Trophoblast cell (in vitro differentiated cells and primary cell): ENCODE measurements at regions not wholly inside any gene's neighbourhood (a gene's known extent, or its start where the extent isn't known, plus 50 kb on each side); places are given as distances from the start of the nearest gene placed in this dataset.

Experiments
- DNase-seq, 2 donors: peaks; one replicate each; pipeline ENCODE4 v3.0.0-alpha.2; 2016
- H2AFZ ChIP-seq: 2 replicates; pipeline ENCODE4 v1.6.1; 2013; ENCODE audit warnings: low read length, moderate library complexity, mild to moderate bottlenecking; ENCODE audit not compliant: insufficient read depth, poor library complexity
- H2AK5ac ChIP-seq: 2 replicates; pipeline ENCODE4 v1.6.1; 2013; ENCODE audit warnings: mild to moderate bottlenecking, low read length
- H2BK120ac ChIP-seq: 2 replicates; pipeline ENCODE4 v1.6.1; 2013; ENCODE audit warnings: low read length, mild to moderate bottlenecking, moderate library complexity; ENCODE audit not compliant: insufficient read depth, poor library complexity
- H2BK12ac ChIP-seq: 2 replicates; pipeline ENCODE4 v1.6.1; 2013; ENCODE audit warnings: mild to moderate bottlenecking, low read length, moderate library complexity
- H2BK5ac ChIP-seq: 2 replicates; pipeline ENCODE4 v1.6.1; 2013; ENCODE audit warnings: low read length, low read depth, moderate library complexity, mild to moderate bottlenecking; ENCODE audit not compliant: poor library complexity
- H3K14ac ChIP-seq: 2 replicates; pipeline ENCODE4 v1.6.1; 2013; ENCODE audit warnings: mild to moderate bottlenecking, low read length
- H3K18ac ChIP-seq: 2 replicates; pipeline ENCODE4 v1.6.1; 2013; ENCODE audit warnings: mild to moderate bottlenecking, low read length
- H3K23ac ChIP-seq: 2 replicates; pipeline ENCODE4 v1.6.1; 2013; ENCODE audit warnings: low read length
- H3K27ac ChIP-seq: 2 replicates; pipeline ENCODE4 v1.5.1; 2013; ENCODE audit warnings: low read depth, mild to moderate bottlenecking, inconsistent platforms, low read length, moderate library complexity
- H3K27me3 ChIP-seq: 2 replicates; pipeline ENCODE4 v1.6.1; 2013; ENCODE audit warnings: inconsistent platforms, mild to moderate bottlenecking, low read length, moderate library complexity; ENCODE audit not compliant: insufficient read depth
- H3K36me3 ChIP-seq, 2 experiments: 1 replicate in 1 of 2; 2 replicates in 1 of 2; pipeline ENCODE4 v1.6.1; 2013; ENCODE audit warnings: low read length in 2 of 2, mild to moderate bottlenecking in 2 of 2, moderate library complexity in 1 of 2; ENCODE audit not compliant: insufficient read depth in 2 of 2, control insufficient read depth in 1 of 2
- H3K4ac ChIP-seq: 2 replicates; pipeline ENCODE4 v1.6.1; 2013; ENCODE audit warnings: low read depth, mild to moderate bottlenecking, low read length, moderate library complexity
- H3K4me1 ChIP-seq, 2 experiments: 1 replicate in 1 of 2; 2 replicates in 1 of 2; pipeline ENCODE4 v1.6.1; 2013; ENCODE audit warnings: low read length in 2 of 2, mild to moderate bottlenecking in 2 of 2, moderate library complexity in 1 of 2; ENCODE audit not compliant: insufficient read depth in 2 of 2, control insufficient read depth in 1 of 2
- H3K4me2 ChIP-seq: 2 replicates; pipeline ENCODE4 v1.6.1; 2013; ENCODE audit warnings: inconsistent platforms, mild to moderate bottlenecking, low read length, moderate library complexity
- H3K4me3 ChIP-seq: 2 replicates; pipeline ENCODE4 v1.5.1; 2013; ENCODE audit warnings: mild to moderate bottlenecking, low read depth, low read length, inconsistent platforms
- H3K79me1 ChIP-seq: one replicate; pipeline ENCODE4 v1.6.1; 2013; ENCODE audit warnings: low read length
- H3K79me2 ChIP-seq: 2 replicates; pipeline ENCODE4 v1.6.1; 2013; ENCODE audit warnings: low read length, mild to moderate bottlenecking; ENCODE audit not compliant: control insufficient read depth, insufficient read depth, poor library complexity
- H3K9ac ChIP-seq: 2 replicates; pipeline ENCODE4 v1.6.1; 2013; ENCODE audit warnings: mild to moderate bottlenecking, low read length
- H3K9me3 ChIP-seq: 2 replicates; pipeline ENCODE4 v1.6.1; 2013; ENCODE audit warnings: low read depth, mild to moderate bottlenecking, control low read depth, inconsistent platforms, low read length; ENCODE audit not compliant: insufficient read depth
- H4K12ac ChIP-seq: 2 replicates; pipeline ENCODE4 v1.6.1; 2013; ENCODE audit warnings: low read depth, mild to moderate bottlenecking, low read length, moderate library complexity
- H4K8ac ChIP-seq: 2 replicates; pipeline ENCODE4 v1.6.1; 2013; ENCODE audit warnings: low read depth, mild to moderate bottlenecking, low read length, moderate library complexity
- H4K91ac ChIP-seq: one replicate; pipeline ENCODE4 v1.6.1; 2013; ENCODE audit warnings: low read depth, mild to moderate bottlenecking, low read length, moderate library complexity
- WGBS: extraction: QIAGEN DNeasy Blood & Tissue Kit; methylation state at CpG from one replicate; pipeline ENCODE4 v1.1.7; 2013; ENCODE audit warnings: missing lambda C conversion rate; ENCODE audit not compliant: insufficient read length, insufficient coverage; ENCODE audit errors: extremely low coverage; 5-methylcytosine and 5-hydroxymethylcytosine counted together

DNA sequence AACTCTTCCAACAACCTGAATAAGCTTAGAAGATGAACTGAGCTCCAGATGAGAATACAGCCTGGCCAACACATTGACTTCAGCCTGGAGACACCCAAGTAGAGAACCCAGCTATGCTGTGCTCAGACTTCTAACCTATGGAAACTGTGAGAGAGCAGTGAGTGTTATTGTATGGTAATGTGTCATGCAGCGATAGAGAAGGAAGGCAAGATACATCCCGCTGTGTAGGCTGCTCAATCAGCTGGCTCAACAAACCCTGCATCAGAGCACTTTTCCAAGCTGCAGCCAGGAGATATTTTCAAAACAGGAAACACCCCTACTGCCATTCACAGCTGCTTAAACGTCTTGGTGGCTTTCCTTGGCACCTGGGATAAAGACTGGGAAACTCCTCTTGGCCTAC lies 321.3 kb downstream of the SIPA1L2 start:
- Histone ChIP-seq H4K8ac (no peak overlapping the region), H3K4me3 (no peak overlapping the region), H3K4ac (no peak overlapping the region), H2AFZ (no peak overlapping the region), H3K9ac (no peak overlapping the region), H3K4me2 (no peak overlapping the region), H3K36me3 (no peaks in the 10 kb centered on the region), H3K18ac (no peak overlapping the region), H4K91ac (no peak overlapping the region), H3K9me3 (peaks cover 2% of the 10 kb centered on the region), H4K12ac (no peak overlapping the region), H2AK5ac (no peak overlapping the region), H3K23ac (no peak overlapping the region), H3K79me1 (no peaks in the 10 kb centered on the region), H2BK12ac (no peak overlapping the region), H3K14ac (no peak overlapping the region), H3K4me1 (no peaks in the 10 kb centered on the region), H2BK5ac (no peak overlapping the region), H3K79me2 (no peaks in the 10 kb centered on the region), H3K27me3 (no peaks in the 10 kb centered on the region), H3K27ac (no peak overlapping the region), H2BK120ac (no peak overlapping the region)
- no peak for DNase-seq
- WGBS: no CpG with 5 or more reads among the region's 3 CpGs

DNA sequence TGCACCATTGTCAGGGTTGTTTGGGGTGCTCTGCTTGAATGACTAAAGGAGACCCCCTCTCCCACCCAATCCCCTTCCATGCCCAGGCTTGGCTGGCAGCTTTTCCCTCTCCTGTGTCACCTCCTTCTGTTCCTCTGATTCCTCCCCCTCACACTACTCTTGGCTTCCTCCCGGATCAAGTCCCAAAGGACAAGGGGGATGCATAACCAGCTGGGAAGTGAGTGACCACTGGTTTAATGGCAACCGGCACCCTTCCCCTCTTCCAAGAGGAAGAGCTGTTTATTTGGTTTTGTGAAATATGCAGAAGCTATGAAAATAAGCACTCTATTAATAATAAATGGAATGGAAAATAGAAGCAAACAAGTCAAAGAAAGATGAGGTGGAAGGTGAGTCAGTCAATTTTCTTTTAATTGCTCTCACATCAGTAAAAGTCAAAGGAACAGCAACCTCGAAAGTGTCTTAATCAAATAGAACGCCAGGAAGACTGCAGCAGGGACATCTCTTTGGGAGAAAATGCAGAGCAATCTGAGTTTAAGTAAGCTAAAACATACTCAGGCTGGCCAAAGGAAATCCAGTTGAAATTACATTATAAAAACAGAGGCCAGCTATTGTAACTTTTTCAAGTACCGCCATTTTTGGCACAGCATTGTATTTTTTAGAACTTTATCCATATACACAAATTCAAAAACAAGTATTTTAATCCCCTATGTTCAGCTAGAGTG lies 322.5 kb downstream of the SIPA1L2 start:
- no CpG with 5 or more reads among the region's 5 CpGs for WGBS
- Histone ChIP-seq H3K27ac (no peak overlapping the region), H2BK5ac (no peak overlapping the region)

DNA sequence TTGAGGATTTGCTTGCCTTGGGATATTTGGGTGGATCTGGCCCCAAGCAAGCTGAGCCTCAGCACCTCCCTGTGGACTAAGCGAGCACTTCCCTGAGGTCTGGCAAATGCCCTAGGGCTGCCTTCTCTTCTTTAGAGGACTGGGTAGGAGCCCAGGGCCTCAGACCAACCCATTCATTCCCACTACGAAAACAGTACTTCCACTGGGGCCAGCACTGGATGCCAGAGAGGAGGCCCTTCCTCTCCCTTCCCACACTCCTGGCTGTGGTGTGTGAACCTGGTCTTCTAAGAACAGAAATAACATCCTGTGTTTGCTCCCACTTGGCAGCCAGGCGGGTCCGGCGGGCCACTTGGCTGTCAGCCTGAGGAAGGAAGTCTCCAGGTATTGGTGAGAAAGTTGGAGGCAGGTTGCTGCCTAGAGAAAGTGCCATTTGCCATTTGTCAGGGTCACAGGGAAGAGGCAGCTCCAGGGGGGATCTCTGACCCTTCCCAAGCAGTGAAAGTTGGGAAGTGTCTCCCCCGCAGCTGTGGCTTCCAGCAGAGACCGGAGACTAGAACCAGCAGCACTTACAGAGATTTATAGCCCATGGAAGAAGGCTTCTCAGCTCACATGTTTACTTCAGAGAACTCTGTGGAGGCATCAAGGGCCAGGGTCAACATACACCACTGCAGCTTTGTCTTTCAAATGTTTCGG lies 323.5 kb downstream of the SIPA1L2 start:
- Histone ChIP-seq H2BK12ac (no peak overlapping the region), H4K12ac (no peak overlapping the region), H2BK5ac (no peak overlapping the region), H3K4me3 (no peak overlapping the region), H3K4ac (no peak overlapping the region), H3K9ac (no peak overlapping the region), H3K18ac (no peak overlapping the region), H3K27ac (no peak overlapping the region), H3K4me2 (no peak overlapping the region), H2AK5ac (no peak overlapping the region), H2BK120ac (no peak overlapping the region), H3K27me3 (no peaks in the 10 kb centered on the region), H2AFZ (no peak overlapping the region), H3K9me3 (peaks cover 2% of the 10 kb centered on the region), H3K36me3 (no peaks in the 10 kb centered on the region), H3K79me1 (no peaks in the 10 kb centered on the region), H3K4me1 (no peaks in the 10 kb centered on the region), H3K23ac (no peak overlapping the region), H4K8ac (no peak overlapping the region), H3K79me2 (no peaks in the 10 kb centered on the region), H4K91ac (no peak overlapping the region), H3K14ac (no peak overlapping the region)
- DNase-seq: no peak
- no CpG with 5 or more reads among the region's 8 CpGs for WGBS

More for the DNA sequence above, 322.5 kb downstream of the SIPA1L2 start:
- H3K27me3 ChIP-seq: no peaks in the 10 kb centered on the region
- H3K14ac ChIP-seq: no peak overlapping the region
- no peak for DNase-seq
- H3K4me2 ChIP-seq: no peak overlapping the region
- no peak overlapping the region for H2BK120ac ChIP-seq
- no peak overlapping the region for H3K4ac ChIP-seq
- no peak overlapping the region for H2AFZ ChIP-seq
- H3K9me3 ChIP-seq: peaks cover 2% of the 10 kb centered on the region
- H3K18ac ChIP-seq: no peak overlapping the region
- H3K4me3 ChIP-seq: no peak overlapping the region
- H3K9ac ChIP-seq: no peak overlapping the region
- no peak overlapping the region for H4K91ac ChIP-seq
- no peak overlapping the region for H3K23ac ChIP-seq
- no peaks in the 10 kb centered on the region for H3K79me1 ChIP-seq
- H4K8ac ChIP-seq: no peak overlapping the region
- H2BK12ac ChIP-seq: no peak overlapping the region
- no peaks in the 10 kb centered on the region for H3K36me3 ChIP-seq
- no peaks in the 10 kb centered on the region for H3K79me2 ChIP-seq
- no peaks in the 10 kb centered on the region for H3K4me1 ChIP-seq
- H2AK5ac ChIP-seq: no peak overlapping the region
- H4K12ac ChIP-seq: no peak overlapping the region

DNA sequence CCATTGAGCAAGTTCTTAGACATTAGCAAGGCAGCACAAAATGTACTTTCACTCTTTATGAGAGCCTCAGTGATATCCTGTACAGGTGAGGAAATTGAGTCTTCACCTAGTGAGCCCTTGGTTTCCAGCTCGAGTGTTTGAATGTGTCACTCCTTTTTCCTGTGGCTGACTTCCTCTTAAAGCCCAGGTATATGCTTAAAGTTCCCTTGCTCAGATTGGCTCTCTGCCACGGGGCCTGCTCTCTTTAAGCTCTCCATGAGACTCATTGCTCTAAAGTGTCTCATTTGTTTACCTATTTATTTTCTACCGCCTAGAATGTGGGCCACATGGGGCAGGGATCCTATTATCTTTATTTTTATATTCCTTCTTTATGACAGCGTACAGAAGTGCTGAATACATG lies 324.9 kb downstream of the SIPA1L2 start:
- no peaks in the 10 kb centered on the region for H3K36me3 ChIP-seq
- H2BK120ac ChIP-seq: no peak overlapping the region
- no peak overlapping the region for H4K91ac ChIP-seq
- H2AFZ ChIP-seq: no peak overlapping the region
- DNase-seq: no peak
- H3K79me1 ChIP-seq: no peaks in the 10 kb centered on the region
- no peaks in the 10 kb centered on the region for H3K79me2 ChIP-seq
- H2AK5ac ChIP-seq: no peak overlapping the region
- no peak overlapping the region for H3K4me3 ChIP-seq
- H3K23ac ChIP-seq: no peak overlapping the region
- H2BK12ac ChIP-seq: no peak overlapping the region
- H3K27me3 ChIP-seq: no peaks in the 10 kb centered on the region
- no peak overlapping the region for H4K8ac ChIP-seq
- peaks cover 2% of the 10 kb centered on the region for H3K9me3 ChIP-seq
- H3K4me1 ChIP-seq: no peaks in the 10 kb centered on the region
- no peak overlapping the region for H3K9ac ChIP-seq
- no peak overlapping the region for H3K4ac ChIP-seq
- H2BK5ac ChIP-seq: no peak overlapping the region
- H3K18ac ChIP-seq: no peak overlapping the region
- WGBS: no CpG with 5 or more reads among the region's 4 CpGs
- no peak overlapping the region for H3K27ac ChIP-seq
- H3K14ac ChIP-seq: no peak overlapping the region
- H4K12ac ChIP-seq: no peak overlapping the region
- no peak overlapping the region for H3K4me2 ChIP-seq
